Neural crest cell (in vitro differentiated cells): ENCODE measurements at regions not wholly inside any gene's neighbourhood (a gene's known extent, or its start where the extent isn't known, plus 50 kb on each side); places are given as distances from the start of the nearest gene placed in this dataset.

Experiments
- DNase-seq: peaks from one replicate; pipeline ENCODE4 v3.0.0; 2021; ENCODE audit warnings: low read depth, mixed read lengths, low spot score
- H3K27ac Mint-ChIP-seq: one replicate; pipeline ENCODE4 v1.8.0; 2021; ENCODE audit warnings: mild to moderate bottlenecking, mixed read lengths; ENCODE audit not compliant: unreplicated experiment
- H3K27me3 Mint-ChIP-seq: 2 replicates; pipeline ENCODE4 v1.8.0; 2021; ENCODE audit warnings: low read depth, mild to moderate bottlenecking, mixed read lengths
- H3K36me3 Mint-ChIP-seq: 2 replicates; pipeline ENCODE4 v1.8.0; 2021; ENCODE audit warnings: low read depth, mild to moderate bottlenecking, mixed read lengths
- H3K4me1 Mint-ChIP-seq: 2 replicates; pipeline ENCODE4 v1.8.0; 2021; ENCODE audit warnings: mixed read lengths
- H3K4me3 Mint-ChIP-seq: one replicate; pipeline ENCODE4 v1.8.0; 2021; ENCODE audit warnings: mild to moderate bottlenecking, mixed read lengths
- H3K9me3 Mint-ChIP-seq: 2 replicates; pipeline ENCODE4 v1.8.0; 2021; ENCODE audit warnings: mixed read lengths
- TF ChIP-seq, protein P1 (sequence below): fragments of 200-600 bp; sonication (generic); conservative IDR thresholded peaks from 2 replicates; pipeline ENCODE4 v1.5.0; 2021; ENCODE audit warnings: antibody characterized with exemption, mild to moderate bottlenecking

DNA sequence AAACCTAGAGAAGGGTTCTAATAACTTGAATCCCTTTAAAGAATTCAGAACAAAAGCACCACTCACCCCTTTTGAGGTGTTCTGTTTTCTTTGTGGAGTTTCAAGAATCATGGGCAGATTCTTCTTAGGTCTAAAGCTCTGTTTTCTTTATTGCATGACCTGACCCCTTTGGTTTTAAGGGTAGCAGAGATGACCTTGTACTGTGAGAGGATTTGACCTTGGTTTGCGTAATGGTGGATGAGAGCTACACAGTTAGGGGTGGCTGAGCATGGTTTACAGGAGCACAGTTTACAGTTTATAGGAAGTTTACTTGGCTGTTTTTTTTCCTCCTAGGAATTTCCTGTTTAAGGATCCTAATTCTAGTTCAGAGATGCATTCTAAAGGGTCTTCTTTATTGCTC is 1095.6 kb upstream of the NRXN1 start:
- Mint-ChIP-seq H3K36me3 (no peaks in the 10 kb centered on the region), H3K27me3 (no peaks in the 10 kb centered on the region), H3K4me3 (no peak overlapping the region), H3K9me3 (peaks cover 9% of the 10 kb centered on the region), H3K4me1 (peaks cover 9% of the 10 kb centered on the region), H3K27ac (no peak overlapping the region)
- DNase-seq = no peak
- TF ChIP-seq, protein P1, sequence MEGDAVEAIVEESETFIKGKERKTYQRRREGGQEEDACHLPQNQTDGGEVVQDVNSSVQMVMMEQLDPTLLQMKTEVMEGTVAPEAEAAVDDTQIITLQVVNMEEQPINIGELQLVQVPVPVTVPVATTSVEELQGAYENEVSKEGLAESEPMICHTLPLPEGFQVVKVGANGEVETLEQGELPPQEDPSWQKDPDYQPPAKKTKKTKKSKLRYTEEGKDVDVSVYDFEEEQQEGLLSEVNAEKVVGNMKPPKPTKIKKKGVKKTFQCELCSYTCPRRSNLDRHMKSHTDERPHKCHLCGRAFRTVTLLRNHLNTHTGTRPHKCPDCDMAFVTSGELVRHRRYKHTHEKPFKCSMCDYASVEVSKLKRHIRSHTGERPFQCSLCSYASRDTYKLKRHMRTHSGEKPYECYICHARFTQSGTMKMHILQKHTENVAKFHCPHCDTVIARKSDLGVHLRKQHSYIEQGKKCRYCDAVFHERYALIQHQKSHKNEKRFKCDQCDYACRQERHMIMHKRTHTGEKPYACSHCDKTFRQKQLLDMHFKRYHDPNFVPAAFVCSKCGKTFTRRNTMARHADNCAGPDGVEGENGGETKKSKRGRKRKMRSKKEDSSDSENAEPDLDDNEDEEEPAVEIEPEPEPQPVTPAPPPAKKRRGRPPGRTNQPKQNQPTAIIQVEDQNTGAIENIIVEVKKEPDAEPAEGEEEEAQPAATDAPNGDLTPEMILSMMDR = no peak

DNA sequence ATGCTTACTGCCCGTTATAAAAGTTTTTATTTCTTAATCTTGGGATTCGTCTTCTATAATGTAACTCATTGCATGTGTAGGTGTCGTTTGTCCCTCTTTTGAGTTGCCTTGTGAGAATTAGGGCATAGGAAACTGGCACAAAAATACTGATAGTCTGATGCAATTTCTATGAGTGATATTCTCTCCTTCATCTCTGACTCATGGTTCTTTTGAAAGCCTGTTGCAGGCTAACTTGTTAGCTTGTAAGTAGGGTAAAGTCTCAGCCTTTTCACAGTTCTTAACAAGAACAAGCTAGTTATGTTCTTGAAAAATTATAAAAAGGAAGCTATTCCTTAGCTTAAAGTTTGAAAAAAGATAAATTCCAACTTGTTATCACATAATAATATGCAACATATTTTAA is 1085.4 kb upstream of the NRXN1 start:
- Mint-ChIP-seq H3K27me3 (no peaks in the 10 kb centered on the region), H3K4me1 (no peaks in the 10 kb centered on the region), H3K27ac (no peak overlapping the region), H3K36me3 (no peaks in the 10 kb centered on the region), H3K9me3 (peaks cover 1% of the 10 kb centered on the region), H3K4me3 (no peak overlapping the region)
- DNase-seq = no peak
- TF ChIP-seq, protein P1 = no peak

DNA sequence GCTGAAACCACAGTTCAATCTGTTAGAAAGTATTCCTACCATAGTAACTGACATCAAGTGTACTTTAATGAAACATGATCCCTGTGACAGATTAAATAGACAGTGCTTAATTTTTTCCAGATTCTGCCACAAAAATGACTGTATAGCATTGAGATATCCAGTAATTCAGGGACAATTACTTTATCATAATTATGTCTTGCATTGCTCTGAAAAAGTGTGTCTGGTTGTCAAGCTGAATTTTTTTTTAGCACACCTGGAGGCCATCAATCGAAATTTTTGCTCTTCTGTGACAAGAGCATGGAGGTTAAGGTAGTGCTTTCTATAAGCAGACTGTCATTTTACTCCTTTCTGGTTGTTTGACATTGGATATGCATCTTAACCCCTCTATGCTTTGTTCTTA is 1083.8 kb upstream of the NRXN1 start:
- Mint-ChIP-seq H3K27ac (no peak overlapping the region), H3K4me1 (no peaks in the 10 kb centered on the region)

DNA sequence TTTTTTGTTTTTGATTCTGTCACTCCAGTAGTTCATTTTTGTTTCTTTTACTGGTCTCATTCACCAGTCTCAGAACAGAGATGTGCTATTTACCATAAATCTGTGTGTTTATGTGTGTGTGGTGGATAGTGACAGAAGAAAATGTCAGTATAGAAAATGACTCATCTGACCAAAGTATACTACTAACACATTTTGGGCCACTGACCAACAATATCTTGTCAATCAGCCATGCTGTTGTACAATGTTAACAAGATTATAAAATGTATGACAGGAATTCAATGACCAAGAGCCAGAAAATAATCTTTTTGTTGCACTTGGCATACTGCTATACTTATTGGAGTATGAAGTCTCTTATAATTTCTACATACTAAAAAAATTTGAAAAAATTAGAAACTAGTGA is 1081.4 kb upstream of the NRXN1 start:
- no peaks in the 10 kb centered on the region for H3K4me1 Mint-ChIP-seq
- H3K4me3 Mint-ChIP-seq = no peak overlapping the region
- no peaks in the 10 kb centered on the region for H3K27me3 Mint-ChIP-seq
- no peaks in the 10 kb centered on the region for H3K36me3 Mint-ChIP-seq
- H3K9me3 Mint-ChIP-seq = peaks cover 4% of the 10 kb centered on the region
- TF ChIP-seq, protein P1 = no peak
- no peak for DNase-seq
- no peak overlapping the region for H3K27ac Mint-ChIP-seq

More for the DNA sequence above, 1083.8 kb upstream of the NRXN1 start:
- Mint-ChIP-seq H3K9me3 (peaks cover 4% of the 10 kb centered on the region), H3K36me3 (no peaks in the 10 kb centered on the region), H3K27me3 (no peaks in the 10 kb centered on the region), H3K4me3 (no peak overlapping the region)
- no peak for DNase-seq
- TF ChIP-seq, protein P1 = no peak

DNA sequence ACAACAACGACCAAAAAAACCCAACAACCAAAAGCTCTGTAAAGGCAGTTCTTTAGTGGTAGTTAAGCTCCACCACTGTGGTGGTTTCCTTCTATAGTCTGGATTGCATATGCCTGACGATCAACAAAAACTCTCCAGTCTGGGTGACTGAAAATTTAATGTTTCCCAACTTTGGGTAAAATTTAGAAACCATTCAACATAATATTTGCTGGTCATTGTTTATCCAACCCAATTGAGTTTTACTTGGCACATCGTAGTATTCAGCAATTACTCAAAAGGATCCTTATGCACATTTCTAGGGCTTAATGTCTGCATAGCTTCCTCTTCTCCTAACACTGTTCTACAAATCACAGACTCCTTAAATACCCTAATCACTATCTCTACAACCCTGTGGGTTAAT is 1080.2 kb upstream of the NRXN1 start:
- Mint-ChIP-seq H3K27me3 (no peaks in the 10 kb centered on the region), H3K4me3 (no peak overlapping the region), H3K4me1 (no peaks in the 10 kb centered on the region), H3K9me3 (peaks cover 4% of the 10 kb centered on the region), H3K27ac (no peak overlapping the region), H3K36me3 (no peaks in the 10 kb centered on the region)
- TF ChIP-seq, protein P1 = no peak
- no peak for DNase-seq

DNA sequence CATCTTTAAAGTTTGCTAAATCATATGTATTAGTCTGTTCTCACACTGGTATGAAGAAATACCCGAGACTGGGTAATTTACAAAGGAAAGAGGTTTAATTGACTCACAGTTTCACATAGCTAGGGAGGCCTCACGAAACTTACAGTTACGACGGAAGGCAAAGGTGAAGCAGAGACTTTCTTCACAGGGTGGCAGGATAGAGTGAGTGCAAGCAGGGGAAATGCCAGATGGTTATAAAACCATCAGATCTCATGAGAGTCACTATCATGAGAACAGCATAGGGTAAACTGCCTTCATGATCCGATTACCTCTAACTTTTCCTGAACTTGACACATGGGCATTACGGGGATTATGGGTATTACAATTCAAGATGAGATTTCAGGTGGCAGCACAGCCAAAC is 1075.2 kb upstream of the NRXN1 start:
- Mint-ChIP-seq H3K27ac (no peak overlapping the region), H3K27me3 (no peaks in the 10 kb centered on the region), H3K9me3 (peaks cover 2% of the 10 kb centered on the region), H3K36me3 (no peaks in the 10 kb centered on the region), H3K4me1 (no peaks in the 10 kb centered on the region), H3K4me3 (no peak overlapping the region)
- TF ChIP-seq, protein P1 = no peak
- DNase-seq = no peak
